GM19324 (cell line): ENCODE measurements at regions not wholly inside any gene's neighbourhood (a gene's known extent, or its start where the extent isn't known, plus 50 kb on each side); places are given as distances from the start of the nearest gene placed in this dataset.
A peak's percentile ranks its signal among the peaks of the same experiment; 100 is the strongest.

Experiments used
- ATAC-seq: cut with Tn5 transposase; IDR thresholded peaks from one replicate; pipeline ENCODE4 v1.9.1; 2021; ENCODE audit warnings: mild to moderate bottlenecking, moderate library complexity; ENCODE audit not compliant: unreplicated experiment, low FRiP score

GRCh38 chr16:14362774-14363371 is 267.2 kb downstream of the PARN start:
- ATAC-seq = no peak

GRCh38 chr16:14360326-14361037 is 269.6 kb downstream of the PARN start:
- no peak for ATAC-seq

- ATAC-seq = no peak
Measured at GRCh38 chr16:14358697-14359305, 271.3 kb downstream of the PARN start.

GRCh38 chr16:14357328-14357727 is 272.7 kb downstream of the PARN start:
- ATAC-seq = no peak

- no peak for ATAC-seq
Measured at GRCh38 chr16:14356064-14356463, 274.0 kb downstream of the PARN start.

- ATAC-seq = peak; percentile 86
Measured at GRCh38 chr16:14354561-14355351, 275.3 kb downstream of the PARN start.

GRCh38 chr16:14353340-14353739 is 276.7 kb downstream of the PARN start:
- ATAC-seq = no peak

GRCh38 chr16:14351647-14352046 is 278.4 kb downstream of the PARN start:
- ATAC-seq = no peak

- no peak for ATAC-seq
Measured at GRCh38 chr16:14350626-14351025, 279.4 kb downstream of the PARN start.

- no peak for ATAC-seq
Measured at GRCh38 chr16:14350081-14350480, 279.0 kb downstream of the MRTFB start.

- no peak for ATAC-seq
Measured at GRCh38 chr16:14347706-14348105, 276.6 kb downstream of the MRTFB start.

GRCh38 chr16:14346278-14347142 is 275.4 kb downstream of the MRTFB start:
- no peak for ATAC-seq

- no peak for ATAC-seq
Measured at GRCh38 chr16:14345512-14346115, 274.5 kb downstream of the MRTFB start.

GRCh38 chr16:14344945-14345344 is 273.8 kb downstream of the MRTFB start:
- ATAC-seq = no peak

GRCh38 chr16:14344292-14344691 is 273.2 kb downstream of the MRTFB start:
- ATAC-seq = no peak

GRCh38 chr16:14341324-14342225 is 270.5 kb downstream of the MRTFB start:
- no peak for ATAC-seq

- ATAC-seq = no peak
Measured at GRCh38 chr16:14339694-14340093, 268.6 kb downstream of the MRTFB start.

- ATAC-seq = no peak
Measured at GRCh38 chr16:14338969-14339368, 267.9 kb downstream of the MRTFB start.

- ATAC-seq = no peak
Measured at GRCh38 chr16:14338236-14338635, 267.1 kb downstream of the MRTFB start.
